OCI-LY7 (cell line): ENCODE measurements at regions not wholly inside any gene's neighbourhood (a gene's known extent, or its start where the extent isn't known, plus 50 kb on each side); places are given as distances from the start of the nearest gene placed in this dataset.

Experiments
- BruUV-seq: library from RNA; stranded (reverse); fragments of 400-500 nt; replicated peaks from 2 replicates; lab custom pipeline; 2021; lab: Mats Ljungman, UMichigan
- CTCF ChIA-PET: fragments of 300-600 bp; sonication (Branson Sonifier 250); formaldehyde crosslinking; loops from one replicate; lab custom pipeline; 2022; ENCODE audit warnings: antibody characterized with exemption; ENCODE audit not compliant: unreplicated experiment; lab: Charles Lee
- POLR2A ChIA-PET: fragments of 300-600 bp; sonication (Branson Sonifier 250); formaldehyde crosslinking; loops from one replicate; lab custom pipeline; 2022; ENCODE audit warnings: antibody characterized with exemption; lab: Charles Lee
- DNase-seq: peaks from one replicate; pipeline ENCODE4 v3.0.0-alpha.2; 2015; ENCODE audit warnings: low spot score
- H2AFZ ChIP-seq: fragments of 200-600 bp; sonication (generic), shearing (Covaris generic); 2 replicates; pipeline ENCODE4 v1.6.1; 2014; ENCODE audit warnings: mild to moderate bottlenecking, antibody characterized with exemption, low read length, moderate library complexity
- H3K27ac ChIP-seq: fragments of 200-600 bp; sonication (generic); 2 replicates; pipeline ENCODE4 v1.5.1; 2014; ENCODE audit warnings: mixed run types, low read depth, mild to moderate bottlenecking, moderate library complexity, low read length, inconsistent platforms; ENCODE audit not compliant: poor library complexity, severe bottlenecking
- H3K36me3 ChIP-seq: fragments of 200-600 bp; sonication (generic); 2 replicates; pipeline ENCODE4 v1.6.1; 2014; ENCODE audit warnings: mild to moderate bottlenecking, antibody characterized with exemption, low read length, moderate library complexity, mixed read lengths; ENCODE audit not compliant: insufficient read depth
- H3K4me1 ChIP-seq: fragments of 200-600 bp; sonication (generic); 2 replicates; pipeline ENCODE4 v1.5.1; 2014; ENCODE audit warnings: mild to moderate bottlenecking, low read length; ENCODE audit not compliant: insufficient read depth, poor library complexity, severe bottlenecking
- H3K4me2 ChIP-seq: fragments of 200-600 bp; sonication (generic); 2 replicates; pipeline ENCODE4 v1.6.1; 2014; ENCODE audit warnings: mild to moderate bottlenecking, low read length
- H3K4me3 ChIP-seq: fragments of 200-600 bp; sonication (generic); 2 replicates; pipeline ENCODE4 v1.5.1; 2014; ENCODE audit warnings: mild to moderate bottlenecking, low read depth, low read length; ENCODE audit not compliant: poor library complexity, severe bottlenecking
- H3K79me2 ChIP-seq: fragments of 200-600 bp; sonication (generic); 2 replicates; pipeline ENCODE4 v1.6.1; 2016; ENCODE audit warnings: low read depth, mild to moderate bottlenecking, low read length, moderate library complexity, mixed read lengths; ENCODE audit not compliant: insufficient read depth
- H3K9me2 ChIP-seq: fragments of 200-600 bp; sonication (generic); 2 replicates; pipeline ENCODE4 v1.6.1; 2016; ENCODE audit warnings: mild to moderate bottlenecking, low read length, mixed read lengths; ENCODE audit not compliant: insufficient read depth
- H3K9me3 ChIP-seq: fragments of 200-600 bp; sonication (generic); 2 replicates; pipeline ENCODE4 v1.6.1; 2014; ENCODE audit warnings: mild to moderate bottlenecking, mixed run types, low read length, mixed read lengths
- H4K20me1 ChIP-seq: fragments of 200-600 bp; sonication (generic); 2 replicates; pipeline ENCODE4 v1.6.1; 2014; ENCODE audit warnings: mild to moderate bottlenecking, antibody characterized with exemption, low read length, moderate library complexity, mixed read lengths; ENCODE audit not compliant: insufficient read depth
- CTCF ChIP-seq: fragments of 200-600 bp; sonication (generic); conservative IDR thresholded peaks from 2 replicates; pipeline ENCODE4 v1.5.1; 2014; ENCODE audit warnings: mild to moderate bottlenecking, antibody characterized with exemption, low read length, moderate library complexity, mixed read lengths
- EZH2phosphoT487 ChIP-seq: fragments of 200-600 bp; sonication (generic); IDR thresholded peaks from 2 replicates; pipeline ENCODE4 v1.6.1; 2018; ENCODE audit warnings: low read depth, borderline replicate concordance, mild to moderate bottlenecking, mixed run types, antibody characterized with exemption, low read length, moderate library complexity, mixed read lengths
- intact Hi-C: fragments of 100-400 bp; cut with micrococcal nuclease; formaldehyde crosslinking; loops from one replicate; pipeline ENCODE4 v1.10.0; 2022; ENCODE audit not compliant: unreplicated experiment

DNA sequence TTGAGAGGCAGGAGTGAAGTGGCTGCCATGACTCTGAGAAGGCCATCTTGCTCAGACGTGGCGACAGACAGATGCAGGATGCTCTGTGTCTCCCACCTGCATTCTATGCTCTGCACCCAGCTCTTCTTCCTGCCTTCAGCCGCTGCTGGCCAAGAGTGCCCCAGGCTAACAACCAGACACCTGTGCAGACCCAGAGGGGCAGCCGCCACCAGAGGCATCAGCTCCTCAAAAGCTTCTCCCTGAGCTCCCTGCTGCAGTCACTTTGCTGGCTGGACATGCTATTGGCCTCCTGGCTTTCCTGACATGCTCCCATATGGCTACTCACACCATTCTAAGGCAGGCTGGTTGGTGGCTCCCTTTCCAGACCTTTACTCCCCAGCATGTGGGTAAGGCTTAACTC is 70.6 kb upstream of the GRB10 start:
- H3K36me3 ChIP-seq: no peaks in the 10 kb centered on the region
- H3K4me2 ChIP-seq: no peak overlapping the region
- H3K4me1 ChIP-seq: no peaks in the 10 kb centered on the region
- H3K79me2 ChIP-seq: no peaks in the 10 kb centered on the region
- no peak for DNase-seq
- POLR2A ChIA-PET: interaction anchor here (0.5 kb wide), 1 partner anchor 164 kb away, joined by 3 read pairs; no protein-coding TSS in a partner anchor
- no peak overlapping the region for H3K27ac ChIP-seq
- CTCF ChIA-PET: no interaction called here
- H3K4me3 ChIP-seq: no peak overlapping the region
- H2AFZ ChIP-seq: no peak overlapping the region
- no peaks in the 10 kb centered on the region for H3K9me2 ChIP-seq
- no peak for TF ChIP-seq CTCF
- no peak for TF ChIP-seq EZH2phosphoT487
- no peaks in the 10 kb centered on the region for H3K9me3 ChIP-seq
- intact Hi-C loops: no loop called here
- no TSS peak for BruUV-seq
- H4K20me1 ChIP-seq: no peaks in the 10 kb centered on the region

DNA sequence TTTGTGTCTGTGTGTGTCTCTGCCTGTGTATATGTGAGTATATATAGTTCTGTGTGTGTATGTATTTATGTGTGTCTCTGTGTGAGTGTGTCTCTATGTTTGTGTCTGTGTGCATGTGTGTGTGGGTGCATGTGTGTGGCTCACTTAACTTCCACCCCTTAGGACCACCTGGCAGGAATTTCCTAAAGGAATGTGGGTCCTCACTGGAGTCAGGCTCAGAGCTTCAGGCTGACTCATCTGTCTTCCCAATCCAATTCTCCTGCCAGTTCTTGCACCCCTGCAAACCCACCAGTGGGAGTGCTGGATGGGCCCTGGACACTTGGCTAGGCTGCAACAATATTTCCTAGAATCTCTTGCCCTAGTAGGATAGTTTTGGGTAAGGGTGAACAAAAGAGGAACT is 70.2 kb upstream of the GRB10 start:
- no peak for DNase-seq
- H3K79me2 ChIP-seq: no peaks in the 10 kb centered on the region
- no peak overlapping the region for H3K4me3 ChIP-seq
- H3K9me2 ChIP-seq: no peaks in the 10 kb centered on the region
- no peaks in the 10 kb centered on the region for H4K20me1 ChIP-seq
- CTCF ChIA-PET: no interaction called here
- TF ChIP-seq EZH2phosphoT487 (no peak), CTCF (no peak)
- POLR2A ChIA-PET: interaction anchor here (0.5 kb wide), 1 partner anchor 164 kb away, joined by 3 read pairs; no protein-coding TSS in a partner anchor
- no peak overlapping the region for H3K4me2 ChIP-seq
- no peaks in the 10 kb centered on the region for H3K9me3 ChIP-seq
- H3K36me3 ChIP-seq: no peaks in the 10 kb centered on the region
- H3K27ac ChIP-seq: no peak overlapping the region
- H3K4me1 ChIP-seq: no peaks in the 10 kb centered on the region
- no peak overlapping the region for H2AFZ ChIP-seq
- intact Hi-C loops: no loop called here
- BruUV-seq: no TSS peak

- no peak overlapping the region for H3K4me2 ChIP-seq
- ChIA-PET CTCF (no interaction called here), POLR2A (interaction anchor here (0.7 kb wide), 1 partner anchor 1035 kb away, joined by 3 read pairs; no protein-coding TSS in a partner anchor)
- no peaks in the 10 kb centered on the region for H3K36me3 ChIP-seq
- no peak overlapping the region for H2AFZ ChIP-seq
- no peak for DNase-seq
- H3K79me2 ChIP-seq: no peaks in the 10 kb centered on the region
- no peaks in the 10 kb centered on the region for H3K9me3 ChIP-seq
- no peaks in the 10 kb centered on the region for H3K4me1 ChIP-seq
- H3K27ac ChIP-seq: no peak overlapping the region
- no peak for TF ChIP-seq EZH2phosphoT487
- TF ChIP-seq CTCF: no peak
- no peak overlapping the region for H3K4me3 ChIP-seq
- intact Hi-C loops: no loop called here
- H3K9me2 ChIP-seq: no peaks in the 10 kb centered on the region
- BruUV-seq: no TSS peak
- H4K20me1 ChIP-seq: no peaks in the 10 kb centered on the region
These were observed 69.2 kb upstream of the GRB10 start for GRCh38 chr7:50851891-50852290.
